ENCODE measurements at regions not wholly inside any gene's neighbourhood (a gene's known extent, or its start where the extent isn't known, plus 50 kb on each side); places are given as distances from the start of the nearest gene placed in this dataset.

GRCh38 chr18:73791081-73791480, 356.6 kb downstream of the FBXO15 start:
- TF ChIP-seq CTCF (IDR thresholded peaks at IDR 0.05; ENCODE audit: poor library complexity) (no peak), EZH2 (IDR thresholded peaks at IDR 0.05; ENCODE audit: borderline replicate concordance) (no peak)

Measured in hepatocyte (in vitro differentiated cells).